ENCODE measurements at regions not wholly inside any gene's neighbourhood (a gene's known extent, or its start where the extent isn't known, plus 50 kb on each side); places are given as distances from the start of the nearest gene placed in this dataset.
"Not testable (repeated sequence)": the region's sequence is repeated elsewhere in the genome, so short reads cannot be mapped to it uniquely, and the experiment has no call there.

GRCh38 chr20:54744097-54744496, 268.7 kb downstream of the DOK5 start:
- CTCF ChIA-PET = no interaction called here
- no peak for DNase-seq (ENCODE audit: extremely low spot score)
- TF ChIP-seq FOXK2 (IDR thresholded peaks at IDR 0.05) = no peak
- TF ChIP-seq NFRKB (IDR thresholded peaks at IDR 0.05) = no peak
- TF ChIP-seq LEF1 (IDR thresholded peaks at IDR 0.05; ENCODE audit: borderline replicate concordance) = no peak
- no peak for TF ChIP-seq FOXM1 (IDR thresholded peaks at IDR 0.05; ENCODE audit: borderline replicate concordance)
- TF ChIP-seq HDGF (IDR thresholded peaks at IDR 0.05; ENCODE audit: borderline replicate concordance) = no peak
- no peak for TF ChIP-seq ZNF384 (IDR thresholded peaks at IDR 0.05)
- no peak for TF ChIP-seq ARNT (IDR thresholded peaks at IDR 0.05)
- no peak for TF ChIP-seq FOXA1 (IDR thresholded peaks at IDR 0.05)
- POLR2A ChIA-PET = no interaction called here

- CTCF ChIA-PET = no interaction called here
- no peak for DNase-seq (ENCODE audit: extremely low spot score)
- TF ChIP-seq PKNOX1 (IDR thresholded peaks at IDR 0.05) (no peak), FOXK2 (IDR thresholded peaks at IDR 0.05) (no peak), ARNT (IDR thresholded peaks at IDR 0.05) (no peak), TARDBP (IDR thresholded peaks at IDR 0.05) (no peak), FOXA1 (IDR thresholded peaks at IDR 0.05) (no peak), FOXM1 (IDR thresholded peaks at IDR 0.05; ENCODE audit: borderline replicate concordance) (no peak), CTBP1 (IDR thresholded peaks at IDR 0.05; ENCODE audit: borderline replicate concordance) (no peak), ZNF384 (IDR thresholded peaks at IDR 0.05) (no peak), SP1 (IDR thresholded peaks at IDR 0.05) (no peak), LEF1 (IDR thresholded peaks at IDR 0.05; ENCODE audit: borderline replicate concordance) (no peak), NFRKB (IDR thresholded peaks at IDR 0.05) (no peak), ELF4 (IDR thresholded peaks at IDR 0.05) (no peak), L3MBTL2 (conservative IDR thresholded peaks at IDR 0.05) (no peak), HDGF (IDR thresholded peaks at IDR 0.05; ENCODE audit: borderline replicate concordance) (no peak), BHLHE40 (IDR thresholded peaks at IDR 0.05; ENCODE audit: borderline replicate concordance) (no peak), SUZ12 (IDR thresholded peaks at IDR 0.05) (no peak)
- POLR2A ChIA-PET = no interaction called here
Measured at GRCh38 chr20:54742193-54742592, 266.8 kb downstream of the DOK5 start.

GRCh38 chr20:54736421-54736820, 261.0 kb downstream of the DOK5 start:
- no peak for TF ChIP-seq HDGF (IDR thresholded peaks at IDR 0.05; ENCODE audit: borderline replicate concordance)
- no peak for TF ChIP-seq SUZ12 (IDR thresholded peaks at IDR 0.05)
- no peak for TF ChIP-seq LEF1 (IDR thresholded peaks at IDR 0.05; ENCODE audit: borderline replicate concordance)
- no peak for TF ChIP-seq NFRKB (IDR thresholded peaks at IDR 0.05)
- no peak for TF ChIP-seq ZNF384 (IDR thresholded peaks at IDR 0.05)
- no peak for TF ChIP-seq TARDBP (IDR thresholded peaks at IDR 0.05)
- no peak for TF ChIP-seq SP1 (IDR thresholded peaks at IDR 0.05)
- no peak for TF ChIP-seq PKNOX1 (IDR thresholded peaks at IDR 0.05)
- no peak for TF ChIP-seq BHLHE40 (IDR thresholded peaks at IDR 0.05; ENCODE audit: borderline replicate concordance)
- TF ChIP-seq FOXM1 (IDR thresholded peaks at IDR 0.05; ENCODE audit: borderline replicate concordance) = no peak
- no peak for TF ChIP-seq ELF4 (IDR thresholded peaks at IDR 0.05)
- TF ChIP-seq L3MBTL2 (conservative IDR thresholded peaks at IDR 0.05) = no peak
- TF ChIP-seq CTBP1 (IDR thresholded peaks at IDR 0.05; ENCODE audit: borderline replicate concordance) = no peak
- no peak for TF ChIP-seq ARNT (IDR thresholded peaks at IDR 0.05)
- TF ChIP-seq FOXA1 (IDR thresholded peaks at IDR 0.05) = no peak
- ChIA-PET CTCF (no interaction called here), POLR2A (no interaction called here)
- DNase-seq (ENCODE audit: extremely low spot score) = no peak

GRCh38 chr20:54733687-54734086, 258.3 kb downstream of the DOK5 start:
- ChIA-PET CTCF (no interaction called here), POLR2A (no interaction called here)
- TF ChIP-seq PKNOX1 (IDR thresholded peaks at IDR 0.05) (no peak), CTBP1 (IDR thresholded peaks at IDR 0.05; ENCODE audit: borderline replicate concordance) (no peak), NFRKB (IDR thresholded peaks at IDR 0.05) (no peak), ELF4 (IDR thresholded peaks at IDR 0.05) (no peak), FOXK2 (IDR thresholded peaks at IDR 0.05) (no peak), FOXA1 (IDR thresholded peaks at IDR 0.05) (no peak), LEF1 (IDR thresholded peaks at IDR 0.05; ENCODE audit: borderline replicate concordance) (no peak), SP1 (IDR thresholded peaks at IDR 0.05) (no peak), SUZ12 (IDR thresholded peaks at IDR 0.05) (no peak), ARNT (IDR thresholded peaks at IDR 0.05) (no peak), TARDBP (IDR thresholded peaks at IDR 0.05) (no peak), L3MBTL2 (conservative IDR thresholded peaks at IDR 0.05) (no peak), ZNF384 (IDR thresholded peaks at IDR 0.05) (no peak), FOXM1 (IDR thresholded peaks at IDR 0.05; ENCODE audit: borderline replicate concordance) (no peak), BHLHE40 (IDR thresholded peaks at IDR 0.05; ENCODE audit: borderline replicate concordance) (no peak), HDGF (IDR thresholded peaks at IDR 0.05; ENCODE audit: borderline replicate concordance) (no peak)
- DNase-seq (ENCODE audit: extremely low spot score) = no peak

GRCh38 chr20:54727490-54727889, 252.1 kb downstream of the DOK5 start:
- TF ChIP-seq FOXK2 (IDR thresholded peaks at IDR 0.05) = no peak
- TF ChIP-seq ELF4 (IDR thresholded peaks at IDR 0.05) = no peak
- no peak for TF ChIP-seq FOXM1 (IDR thresholded peaks at IDR 0.05; ENCODE audit: borderline replicate concordance)
- no peak for TF ChIP-seq LEF1 (IDR thresholded peaks at IDR 0.05; ENCODE audit: borderline replicate concordance)
- TF ChIP-seq SUZ12 (IDR thresholded peaks at IDR 0.05) = no peak
- TF ChIP-seq NFRKB (IDR thresholded peaks at IDR 0.05) = no peak
- DNase-seq (ENCODE audit: extremely low spot score) = no peak
- CTCF ChIA-PET = interaction anchor here (0.9 kb wide), 1 partner anchor 46 kb away, joined by 5 read pairs; no protein-coding TSS in a partner anchor
- POLR2A ChIA-PET = no interaction called here

GRCh38 chr20:54726687-54727300, 251.4 kb downstream of the DOK5 start:
- DNase-seq (ENCODE audit: extremely low spot score) = no peak
- TF ChIP-seq ELF4 (IDR thresholded peaks at IDR 0.05) (no peak), ZNF384 (IDR thresholded peaks at IDR 0.05) (no peak), L3MBTL2 (conservative IDR thresholded peaks at IDR 0.05) (no peak), NFRKB (IDR thresholded peaks at IDR 0.05) (no peak), LEF1 (IDR thresholded peaks at IDR 0.05; ENCODE audit: borderline replicate concordance) (no peak), SUZ12 (IDR thresholded peaks at IDR 0.05) (no peak), FOXK2 (IDR thresholded peaks at IDR 0.05) (no peak), PKNOX1 (IDR thresholded peaks at IDR 0.05) (no peak), BHLHE40 (IDR thresholded peaks at IDR 0.05; ENCODE audit: borderline replicate concordance) (no peak), TARDBP (IDR thresholded peaks at IDR 0.05) (no peak), FOXA1 (IDR thresholded peaks at IDR 0.05) (no peak), CTBP1 (IDR thresholded peaks at IDR 0.05; ENCODE audit: borderline replicate concordance) (no peak), ARNT (IDR thresholded peaks at IDR 0.05) (no peak), SP1 (IDR thresholded peaks at IDR 0.05) (no peak), HDGF (IDR thresholded peaks at IDR 0.05; ENCODE audit: borderline replicate concordance) (no peak), FOXM1 (IDR thresholded peaks at IDR 0.05; ENCODE audit: borderline replicate concordance) (no peak)
- CTCF ChIA-PET = interaction anchor here (0.9 kb wide), 1 partner anchor 46 kb away, joined by 5 read pairs; no protein-coding TSS in a partner anchor
- POLR2A ChIA-PET = no interaction called here

- POLR2A ChIA-PET; CTCF ChIA-PET; DNase-seq (ENCODE audit: extremely low spot score): not testable (repeated sequence)
Measured at GRCh38 chr20:54725266-54725665, 249.9 kb downstream of the DOK5 start.
